SK-N-SH (cell line): ENCODE measurements at regions not wholly inside any gene's neighbourhood (a gene's known extent, or its start where the extent isn't known, plus 50 kb on each side); places are given as distances from the start of the nearest gene placed in this dataset.

Experiments used
- CHD2 ChIP-seq: fragments of 150-350 bp; IDR thresholded peaks from 2 replicates; pipeline ENCODE4 v1.6.1; 2018; ENCODE audit warnings: low read length; ENCODE audit not compliant: partially characterized antibody
- CTCF ChIP-seq: fragments of 200-600 bp; sonication (generic); IDR thresholded peaks from 2 replicates; pipeline ENCODE4 v1.6.1; 2017; ENCODE audit warnings: antibody characterized with exemption, mild to moderate bottlenecking, moderate library complexity
- FOXM1 ChIP-seq: IDR thresholded peaks from 2 replicates; pipeline ENCODE4 v1.4.0; 2012; ENCODE audit warnings: low read depth, mild to moderate bottlenecking
- JUND ChIP-seq: IDR thresholded peaks from 2 replicates; pipeline ENCODE4 v1.4.0; 2012
- NRF1 ChIP-seq: IDR thresholded peaks from 2 replicates; pipeline ENCODE4 v1.6.1; 2012; ENCODE audit warnings: low read depth, mild to moderate bottlenecking, low read length
- RCOR1 ChIP-seq: fragments of 150-350 bp; IDR thresholded peaks from 2 replicates; pipeline ENCODE4 v1.6.1; 2017; ENCODE audit warnings: antibody characterized with exemption, low read length
- REST ChIP-seq: IDR thresholded peaks from 2 replicates; pipeline ENCODE4 v1.6.1; 2012; ENCODE audit warnings: mild to moderate bottlenecking, low read depth, low read length, moderate library complexity
- TAF1 ChIP-seq: IDR thresholded peaks from 2 replicates; pipeline ENCODE4 v1.6.1; 2012; ENCODE audit warnings: low read depth, mild to moderate bottlenecking, low read length, moderate library complexity, borderline replicate concordance
- USF1 ChIP-seq: IDR thresholded peaks from 2 replicates; pipeline ENCODE4 v1.4.0; 2012; ENCODE audit warnings: low read depth, borderline replicate concordance
- USF2 ChIP-seq: fragments of 150-350 bp; IDR thresholded peaks from 2 replicates; pipeline ENCODE4 v1.6.1; 2017; ENCODE audit warnings: antibody characterized with exemption, low read length, low read depth, borderline replicate concordance

- no peak for TF ChIP-seq REST
- no peak for TF ChIP-seq JUND
- TF ChIP-seq NRF1: no peak
- no peak for TF ChIP-seq CTCF
- TF ChIP-seq TAF1: no peak
- no peak for TF ChIP-seq RCOR1
- no peak for TF ChIP-seq USF1
- TF ChIP-seq USF2: no peak
- no peak for TF ChIP-seq FOXM1
- TF ChIP-seq CHD2: no peak
Observed at GRCh38 chr21:17690078-17690494, 77.4 kb upstream of the BTG3 start.
